Fibroblast of skin of scalp (primary cell): ENCODE measurements at regions not wholly inside any gene's neighbourhood (a gene's known extent, or its start where the extent isn't known, plus 50 kb on each side); places are given as distances from the start of the nearest gene placed in this dataset.

Experiments used
- DNase-seq: peaks from one replicate; pipeline ENCODE4 v3.0.0-alpha.2; 2013

GRCh38 chr6:141669141-141669540 is 463.6 kb upstream of the GJE1 start:
- no peak for DNase-seq

- peak; percentile 25 for DNase-seq
These were observed 465.0 kb upstream of the GJE1 start for GRCh38 chr6:141667580-141668309.

DNA sequence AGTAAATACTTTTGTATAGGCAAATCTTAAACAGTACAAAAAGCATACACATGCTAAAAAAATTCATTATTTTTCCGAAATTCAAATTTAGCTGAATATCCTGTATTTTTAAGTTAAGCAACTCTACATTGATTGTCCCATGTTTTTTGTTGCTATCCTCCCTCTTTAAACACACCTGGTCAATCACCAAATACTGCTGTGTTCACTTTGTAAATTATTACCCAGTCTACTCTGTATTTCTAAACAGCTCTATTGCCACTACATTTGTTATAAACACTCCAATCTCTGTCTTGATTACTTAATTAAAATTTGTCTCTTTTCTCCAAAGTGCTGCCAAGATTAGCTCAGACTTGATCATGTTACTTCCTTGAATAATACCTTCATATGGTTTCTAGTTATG is 466.5 kb upstream of the GJE1 start:
- no peak for DNase-seq

DNA sequence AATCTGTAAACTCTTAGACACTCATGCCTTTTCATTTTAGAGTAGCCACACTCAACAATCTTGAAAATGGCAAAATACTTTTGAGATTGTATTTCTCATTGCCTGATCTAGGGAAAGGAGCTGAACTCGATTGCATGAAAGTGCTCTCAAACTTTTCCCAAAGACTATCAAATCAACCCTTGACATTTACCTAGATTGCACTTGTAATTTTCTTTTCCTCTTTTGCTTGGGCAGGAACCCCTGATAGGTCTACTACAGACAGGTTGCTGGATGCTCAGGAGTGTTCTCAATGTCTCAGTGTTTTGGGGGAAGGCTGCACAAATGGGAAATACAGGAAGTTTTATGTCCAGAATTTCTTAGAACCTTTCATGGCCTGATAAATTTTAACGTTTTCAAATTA is 468.0 kb upstream of the GJE1 start:
- DNase-seq: no peak

DNA sequence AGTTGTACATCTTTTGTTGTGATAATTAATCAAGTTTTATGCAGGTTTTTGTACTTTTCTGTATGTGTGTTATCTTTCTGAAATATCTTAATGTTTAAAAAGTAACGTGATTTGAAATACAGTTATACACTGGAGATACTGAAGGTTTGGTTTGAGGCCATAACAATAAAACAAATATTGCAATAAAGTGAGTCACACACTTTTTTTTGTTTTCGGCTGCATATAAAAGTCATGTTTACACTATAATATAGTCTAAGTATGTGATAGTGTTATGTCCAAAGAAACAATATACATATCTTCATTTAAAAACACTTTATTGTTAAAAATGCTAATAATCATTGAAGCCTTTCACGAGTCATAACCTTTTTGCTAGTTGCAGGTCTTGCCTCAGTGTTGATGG is 473.1 kb upstream of the GJE1 start:
- no peak for DNase-seq

DNA sequence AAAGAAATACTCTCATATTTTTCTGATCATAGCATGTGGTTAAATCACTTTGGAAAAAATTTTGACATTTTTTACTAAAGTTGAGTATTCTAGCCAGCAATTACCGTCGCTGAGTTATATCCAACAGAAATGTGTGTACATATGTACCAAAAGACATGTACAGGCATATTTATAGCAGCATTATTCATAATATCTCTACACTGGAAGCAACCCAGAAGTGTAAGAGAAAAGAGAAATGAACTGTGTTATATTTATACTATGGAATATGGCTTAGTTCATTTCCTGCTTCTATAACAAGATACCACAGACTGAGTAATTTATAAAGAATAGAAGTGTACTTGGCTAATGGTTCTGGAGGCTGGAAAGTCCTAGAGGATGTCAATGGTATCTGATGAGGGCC is 474.0 kb upstream of the GJE1 start:
- no peak for DNase-seq

GRCh38 chr6:141657812-141658211 is 474.9 kb upstream of the GJE1 start:
- no peak for DNase-seq

DNA sequence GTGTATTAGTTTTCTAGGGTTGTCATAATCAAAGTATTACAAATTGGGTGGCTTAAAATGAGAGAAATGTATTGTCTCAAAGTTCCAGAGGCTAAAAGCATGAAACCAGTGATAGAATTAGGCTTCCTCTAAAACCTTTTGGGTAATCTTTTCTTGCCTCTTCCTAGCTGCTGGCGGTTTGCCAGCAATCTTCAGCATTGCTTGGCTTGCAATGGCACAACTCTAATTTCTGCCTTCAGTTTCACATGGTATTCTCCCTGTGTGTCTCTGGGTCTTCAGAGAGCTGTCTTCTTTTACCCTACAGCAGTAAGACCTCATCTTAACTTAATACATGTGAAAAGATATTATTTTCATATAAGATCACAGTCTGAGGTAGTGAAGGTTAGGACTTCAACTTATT is 479.1 kb upstream of the GJE1 start:
- peak; percentile 10 for DNase-seq

GRCh38 chr6:141641951-141642350 is 490.8 kb upstream of the GJE1 start:
- no peak for DNase-seq

DNA sequence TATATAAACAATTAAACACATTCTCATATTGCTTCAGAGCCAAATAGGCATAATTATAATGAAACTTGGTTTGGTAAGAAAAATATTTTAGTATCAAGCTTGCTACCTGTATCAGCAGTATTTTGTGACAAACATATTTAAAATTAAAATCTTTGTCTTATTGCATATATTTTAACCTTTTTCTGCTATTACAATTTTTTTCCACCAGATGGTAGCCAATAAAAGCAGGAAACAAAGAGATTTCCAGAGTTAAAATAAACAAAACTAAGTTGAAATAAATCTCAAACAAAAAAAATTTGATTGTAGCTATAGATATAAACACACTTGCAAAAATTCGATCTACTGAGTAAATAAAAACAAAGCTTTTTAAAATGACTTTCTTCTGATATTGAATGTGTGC is 491.3 kb upstream of the GJE1 start:
- DNase-seq: no peak

- no peak for DNase-seq
These were observed 497.1 kb upstream of the GJE1 start for GRCh38 chr6:141635621-141636020.

DNA sequence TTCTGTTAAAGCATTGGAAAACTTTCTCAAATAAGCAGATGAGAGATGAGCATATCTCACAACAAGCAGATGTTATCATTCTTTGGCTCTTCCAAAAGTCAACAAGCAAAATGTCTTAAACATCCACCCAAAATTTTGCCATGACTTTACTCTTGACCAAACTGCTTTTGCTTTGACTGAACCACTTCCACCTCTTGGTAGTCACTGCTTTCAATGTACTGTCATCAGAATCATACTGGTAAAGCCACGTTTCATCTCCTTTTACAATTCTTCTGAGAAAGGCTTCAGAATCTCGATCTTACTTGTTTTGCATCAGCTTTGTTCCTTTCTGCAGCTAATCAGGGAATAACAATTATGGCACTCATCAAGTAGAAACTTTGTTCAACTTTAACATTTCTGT is 498.5 kb upstream of the GJE1 start:
- DNase-seq: no peak

DNA sequence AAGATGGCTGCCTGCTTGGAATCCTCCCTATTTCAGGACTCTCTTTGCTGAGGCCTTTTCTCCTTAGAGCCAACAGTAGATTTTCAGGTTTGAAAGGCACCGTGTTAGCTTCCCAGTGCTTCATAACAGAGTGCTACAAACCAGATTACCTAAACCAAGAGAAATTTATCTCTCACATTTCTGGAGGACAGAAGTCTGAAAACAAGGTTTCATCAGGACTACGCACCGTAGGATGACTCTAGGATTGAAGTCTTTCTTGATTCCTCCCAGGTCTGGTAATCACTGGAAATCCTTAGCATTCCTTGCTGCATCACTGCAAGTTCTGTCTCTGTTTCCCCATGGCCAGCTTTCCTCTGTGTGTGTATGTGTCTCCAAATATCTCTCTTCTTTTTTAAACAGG is 508.4 kb upstream of the GJE1 start:
- no peak for DNase-seq

- DNase-seq: no peak
These were observed 514.5 kb upstream of the GJE1 start for GRCh38 chr6:141618180-141618581.

DNA sequence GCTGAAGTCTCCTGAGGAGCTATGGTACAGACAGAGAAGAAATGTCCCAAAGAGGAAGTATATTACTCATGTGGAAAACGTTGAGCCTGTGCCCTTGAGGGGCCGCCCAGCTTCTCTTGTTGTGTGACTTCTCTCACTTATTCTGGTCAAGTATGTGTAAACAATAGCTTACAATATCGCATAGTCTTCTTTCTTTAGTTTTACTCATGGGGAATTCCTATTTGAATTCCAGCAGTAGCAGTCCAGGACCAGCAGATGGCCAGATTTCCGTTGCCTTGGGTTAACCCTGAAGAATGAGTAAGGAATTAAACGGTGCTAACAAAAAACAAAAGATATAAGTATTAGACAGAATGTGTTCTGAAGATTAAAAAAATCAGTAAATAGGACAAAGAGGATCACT is 522.0 kb upstream of the GJE1 start:
- peak; percentile 19 for DNase-seq

DNA sequence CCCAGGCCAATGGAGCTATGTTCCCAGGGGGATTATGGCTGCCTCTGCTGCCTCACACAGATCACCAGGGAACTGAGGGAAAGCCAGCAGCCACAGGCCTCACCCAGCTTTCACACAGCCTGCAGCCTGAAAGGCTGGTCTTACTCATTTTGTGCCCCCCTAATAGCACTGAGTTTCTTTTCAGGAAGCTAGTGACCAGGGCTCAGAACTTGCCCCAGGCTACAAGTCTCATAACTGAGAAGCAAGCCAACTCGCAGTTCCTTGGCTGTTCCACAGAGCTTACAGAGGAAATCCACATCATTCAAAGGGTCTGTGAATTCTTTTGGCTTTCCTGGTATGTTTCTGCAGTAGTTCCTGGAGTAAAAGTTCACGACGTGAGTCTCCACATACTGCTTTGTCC is 524.8 kb upstream of the GJE1 start:
- DNase-seq: no peak

- peak; percentile 8 for DNase-seq
These were observed 534.2 kb upstream of the GJE1 start for GRCh38 chr6:141598487-141598886.

- DNase-seq: no peak
These were observed 537.9 kb upstream of the GJE1 start for GRCh38 chr6:141594874-141595273.

DNA sequence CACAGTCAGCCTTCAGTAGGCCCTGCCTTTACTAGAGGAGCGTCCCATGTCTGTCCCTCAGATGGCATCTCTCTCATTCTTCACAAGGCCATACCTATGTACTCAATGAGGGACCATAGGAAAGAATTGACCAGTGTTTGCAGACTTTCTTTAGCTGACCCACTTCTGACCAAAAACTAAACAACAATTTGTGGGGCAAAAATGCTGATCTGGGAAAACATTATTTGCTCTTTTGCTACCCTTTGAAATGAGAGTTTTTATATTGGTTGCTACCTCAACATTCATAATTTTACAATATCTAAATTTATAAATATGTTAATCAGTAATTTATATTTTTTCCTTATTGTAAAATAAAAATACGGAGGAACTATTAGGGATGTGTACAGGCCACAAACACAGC is 539.4 kb upstream of the GJE1 start:
- no peak for DNase-seq

- peak; percentile 91 for DNase-seq
These were observed 545.1 kb upstream of the GJE1 start for GRCh38 chr6:141587482-141588266.

GRCh38 chr6:141580988-141581552 is 551.7 kb upstream of the GJE1 start:
- peak; percentile 77 for DNase-seq

DNA sequence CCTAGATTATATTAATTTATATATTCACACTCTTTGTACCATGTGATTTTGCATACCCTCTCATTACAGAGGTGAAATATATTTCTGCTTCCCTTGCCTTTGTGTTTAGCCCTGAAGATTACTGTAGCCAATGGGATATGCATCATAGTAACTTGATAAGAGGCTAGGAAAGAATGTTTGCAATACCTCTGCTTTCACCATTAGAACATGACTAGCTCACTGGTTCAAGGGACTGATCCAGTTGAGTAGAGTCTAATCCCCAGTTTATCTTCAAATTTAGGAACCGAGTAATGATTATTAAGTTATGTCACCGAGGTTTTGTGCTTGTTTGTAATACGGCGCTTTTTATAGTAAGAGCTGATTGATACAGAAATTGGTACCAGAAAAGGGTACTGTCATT is 552.6 kb upstream of the GJE1 start:
- no peak for DNase-seq

DNA sequence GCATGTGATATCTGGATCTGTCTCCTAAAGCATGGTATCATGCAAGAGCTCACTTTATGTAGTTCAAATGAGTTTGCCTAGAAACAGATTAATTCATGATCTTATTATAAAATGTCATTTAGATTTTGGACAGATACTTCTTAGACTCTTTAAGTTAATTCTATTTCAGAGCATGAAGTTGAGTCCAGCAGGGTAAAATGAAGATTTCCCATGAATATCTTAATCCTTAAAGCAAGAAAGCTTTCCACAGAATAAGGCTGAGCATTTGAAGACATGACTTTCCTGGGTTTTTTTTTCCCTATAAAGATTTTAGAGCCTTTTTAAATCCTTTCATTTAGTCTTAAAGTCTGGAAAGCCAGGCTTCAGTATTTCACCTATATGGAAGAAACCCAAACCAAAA is 556.0 kb upstream of the GJE1 start:
- no peak for DNase-seq
